WTC11 (cell line): ENCODE measurements at regions not wholly inside any gene's neighbourhood (a gene's known extent, or its start where the extent isn't known, plus 50 kb on each side); places are given as distances from the start of the nearest gene placed in this dataset.

Source experiments
- ATAC-seq: fragments of 200-7000 bp; cut with Tn5 transposase; 2 replicates; pipeline ENCODE4 v1.10.0; 2021; ENCODE audit warnings: mild to moderate bottlenecking, moderate library complexity
- CTCF ChIA-PET: fragments of 300-600 bp; sonication (Branson Sonifier 250); formaldehyde crosslinking; loops from one replicate; lab custom pipeline; 2021; ENCODE audit warnings: antibody characterized with exemption; lab: Charles Lee
- POLR2A ChIA-PET: fragments of 350-600 bp; sonication (Branson Sonifier 250); formaldehyde crosslinking; loops from one replicate; lab custom pipeline; 2021; ENCODE audit warnings: antibody characterized with exemption; lab: Charles Lee
- DNase-seq: peaks from one replicate; pipeline ENCODE4 v3.0.0; 2021; ENCODE audit warnings: low spot score
- H3K27ac Mint-ChIP-seq: 2 replicates; pipeline ENCODE4 v1.8.0; 2021; ENCODE audit warnings: mixed read lengths
- H3K27me3 Mint-ChIP-seq: 2 replicates; pipeline ENCODE4 v1.8.0; 2021; ENCODE audit warnings: low read depth, mild to moderate bottlenecking, moderate library complexity, mixed read lengths
- H3K36me3 Mint-ChIP-seq: 2 replicates; pipeline ENCODE4 v1.8.0; 2021; ENCODE audit warnings: mixed read lengths
- H3K4me1 Mint-ChIP-seq: 2 replicates; pipeline ENCODE4 v1.8.0; 2022; ENCODE audit warnings: mixed read lengths
- H3K4me3 Mint-ChIP-seq: 2 replicates; pipeline ENCODE4 v1.8.0; 2021; ENCODE audit warnings: mild to moderate bottlenecking, moderate library complexity, mixed read lengths
- H3K9me3 Mint-ChIP-seq: 2 replicates; pipeline ENCODE4 v1.8.0; 2021; ENCODE audit warnings: mixed read lengths
- CREB1 ChIP-seq: sonication (generic); formaldehyde crosslinking; IDR thresholded peaks from 2 replicates; pipeline ENCODE4 v1.8.0; 2023; ENCODE audit warnings: mild to moderate bottlenecking, missing genetic modification reagents
- EMX1 ChIP-seq: fragments of 250-450 bp; sonication (Bioruptor Pico); IDR thresholded peaks from 2 replicates; pipeline ENCODE4 v1.8.0; 2021; ENCODE audit warnings: mild to moderate bottlenecking
- GABPB1 ChIP-seq: sonication (generic); formaldehyde crosslinking; IDR thresholded peaks from 2 replicates; pipeline ENCODE4 v1.8.1; 2023; ENCODE audit warnings: mild to moderate bottlenecking, missing genetic modification reagents
- GRHL2 ChIP-seq: fragments of 250-450 bp; sonication (Bioruptor Pico); IDR thresholded peaks from 2 replicates; pipeline ENCODE4 v1.8.0; 2022; ENCODE audit warnings: mild to moderate bottlenecking, moderate library complexity; ENCODE audit not compliant: insufficient replicate concordance, severe bottlenecking
- GTF2I ChIP-seq: fragments of 250-450 bp; sonication (Bioruptor Pico); conservative IDR thresholded peaks from 2 replicates; pipeline ENCODE4 v1.4.0; 2021; ENCODE audit warnings: mild to moderate bottlenecking
- MXD4 ChIP-seq: fragments of 250-450 bp; sonication (Bioruptor Pico); IDR thresholded peaks from 2 replicates; pipeline ENCODE4 v1.8.0; 2021; ENCODE audit warnings: mild to moderate bottlenecking, moderate library complexity, borderline replicate concordance
- ZNF121 ChIP-seq: sonication (generic); formaldehyde crosslinking; IDR thresholded peaks from 2 replicates; pipeline ENCODE4 v1.8.0; 2023; ENCODE audit warnings: missing genetic modification reagents
- ZNF423 ChIP-seq: fragments of 250-450 bp; sonication (Bioruptor Pico); IDR thresholded peaks from 2 replicates; pipeline ENCODE4 v2.1.2; 2022; ENCODE audit warnings: mild to moderate bottlenecking, moderate library complexity
- TF ChIP-seq, protein P1 (sequence below): fragments of 200-600 bp; IDR thresholded peaks from 2 replicates; pipeline ENCODE4 v1.8.0; 2022; ENCODE audit warnings: antibody characterized with exemption
- TF ChIP-seq, protein P2 (sequence below): sonication (generic); formaldehyde crosslinking; IDR thresholded peaks from 2 replicates; pipeline ENCODE4 v1.8.0; 2022; ENCODE audit warnings: mild to moderate bottlenecking, missing genetic modification reagents
- TF ChIP-seq, protein P3 (sequence below): sonication (generic); formaldehyde crosslinking; IDR thresholded peaks from 2 replicates; pipeline ENCODE4 v1.8.1; 2023; ENCODE audit warnings: mild to moderate bottlenecking, missing genetic modification reagents
- TF ChIP-seq, protein P4 (sequence below): sonication (generic); formaldehyde crosslinking; IDR thresholded peaks from 2 replicates; pipeline ENCODE4 v1.8.1; 2022; ENCODE audit warnings: low read depth, missing genetic modification reagents, borderline replicate concordance

DNA sequence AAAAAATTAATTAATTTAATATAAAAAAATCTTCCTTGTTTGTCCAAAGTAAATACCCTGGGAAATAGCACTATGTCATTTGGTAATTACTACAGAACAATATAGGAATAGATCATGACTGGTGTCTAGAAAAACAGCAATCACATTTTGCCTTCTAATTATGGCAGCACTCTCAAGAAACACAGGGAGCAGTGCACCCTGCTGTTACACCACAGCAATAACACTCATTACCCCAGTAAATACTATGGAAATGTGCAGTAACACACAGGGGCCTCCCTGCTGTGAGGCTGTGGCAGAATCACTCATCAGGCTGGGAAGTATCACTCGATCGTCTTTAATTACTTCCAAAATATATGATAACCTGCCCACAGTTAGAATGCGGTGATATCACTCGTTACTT lies 646.0 kb downstream of the TUSC7 start:
- TF ChIP-seq GRHL2 (CRISPR knock-in tag): no peak
- TF ChIP-seq, protein P1, sequence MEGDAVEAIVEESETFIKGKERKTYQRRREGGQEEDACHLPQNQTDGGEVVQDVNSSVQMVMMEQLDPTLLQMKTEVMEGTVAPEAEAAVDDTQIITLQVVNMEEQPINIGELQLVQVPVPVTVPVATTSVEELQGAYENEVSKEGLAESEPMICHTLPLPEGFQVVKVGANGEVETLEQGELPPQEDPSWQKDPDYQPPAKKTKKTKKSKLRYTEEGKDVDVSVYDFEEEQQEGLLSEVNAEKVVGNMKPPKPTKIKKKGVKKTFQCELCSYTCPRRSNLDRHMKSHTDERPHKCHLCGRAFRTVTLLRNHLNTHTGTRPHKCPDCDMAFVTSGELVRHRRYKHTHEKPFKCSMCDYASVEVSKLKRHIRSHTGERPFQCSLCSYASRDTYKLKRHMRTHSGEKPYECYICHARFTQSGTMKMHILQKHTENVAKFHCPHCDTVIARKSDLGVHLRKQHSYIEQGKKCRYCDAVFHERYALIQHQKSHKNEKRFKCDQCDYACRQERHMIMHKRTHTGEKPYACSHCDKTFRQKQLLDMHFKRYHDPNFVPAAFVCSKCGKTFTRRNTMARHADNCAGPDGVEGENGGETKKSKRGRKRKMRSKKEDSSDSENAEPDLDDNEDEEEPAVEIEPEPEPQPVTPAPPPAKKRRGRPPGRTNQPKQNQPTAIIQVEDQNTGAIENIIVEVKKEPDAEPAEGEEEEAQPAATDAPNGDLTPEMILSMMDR: 0 out of 2 replicates have a peak, but pooled peaks have one; percentile 31
- Mint-ChIP-seq H3K36me3 (0 out of 2 replicates have a peak, but pooled peaks cover under 1% of the 10 kb centered on the region), H3K27ac (no peak overlapping the region), H3K4me1 (peaks cover 28% of the 10 kb centered on the region), H3K4me3 (0 out of 2 replicates have a peak overlapping the region, but pooled peaks have one; percentile 35), H3K9me3 (peaks cover 11% of the 10 kb centered on the region), H3K27me3 (no peaks in the 10 kb centered on the region; the same call in 1 of the 2 replicates)
- peak; percentile 64 for ATAC-seq
- CTCF ChIA-PET: no interaction called here
- peak; percentile 49 for DNase-seq
- POLR2A ChIA-PET: no interaction called here

DNA sequence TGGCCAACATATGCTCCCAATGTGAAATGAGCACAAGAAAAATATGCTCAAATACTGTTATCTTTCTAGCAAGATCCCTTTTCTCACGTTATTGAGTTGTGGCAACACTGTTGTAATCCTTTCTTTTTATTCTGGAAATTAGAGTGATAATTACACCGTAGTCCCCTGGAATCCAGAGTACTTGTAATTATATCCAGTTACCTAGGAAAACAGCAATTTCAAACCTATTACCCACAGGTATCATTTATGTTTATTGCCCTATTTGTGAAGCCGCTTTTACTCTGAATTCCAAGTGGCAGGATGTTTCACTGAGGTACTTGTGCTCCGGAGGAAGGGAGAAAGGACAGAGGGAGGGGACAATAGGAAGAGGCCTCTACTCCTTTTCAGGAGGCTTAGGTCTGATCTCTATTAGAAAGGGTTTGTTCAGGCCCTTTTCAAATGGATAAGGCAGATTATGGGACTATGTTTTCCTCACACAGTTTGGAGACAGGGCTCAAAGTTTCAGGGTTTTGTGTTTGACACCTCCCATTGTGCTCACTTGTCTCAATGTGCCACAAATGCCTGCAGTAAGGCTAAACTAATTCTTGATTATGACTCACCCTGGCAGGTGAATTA lies 646.6 kb downstream of the TUSC7 start:
- DNase-seq: no peak
- POLR2A ChIA-PET: no interaction called here
- H3K27me3 Mint-ChIP-seq: no peaks in the 10 kb centered on the region; the same call in 1 of the 2 replicates
- TF ChIP-seq GABPB1 (CRISPR knock-in tag): no peak
- TF ChIP-seq, all 79 proteins: peak for 0
- peak overlapping the region; percentile 35; the same call in 1 of the 2 replicates for H3K4me3 Mint-ChIP-seq
- H3K36me3 Mint-ChIP-seq: peaks cover 5% of the 10 kb centered on the region
- peaks cover 28% of the 10 kb centered on the region for H3K4me1 Mint-ChIP-seq
- peaks cover 18% of the 10 kb centered on the region for H3K9me3 Mint-ChIP-seq
- peak overlapping the region; percentile 71 for H3K27ac Mint-ChIP-seq
- ATAC-seq: peak; percentile 80
- CTCF ChIA-PET: no interaction called here

DNA sequence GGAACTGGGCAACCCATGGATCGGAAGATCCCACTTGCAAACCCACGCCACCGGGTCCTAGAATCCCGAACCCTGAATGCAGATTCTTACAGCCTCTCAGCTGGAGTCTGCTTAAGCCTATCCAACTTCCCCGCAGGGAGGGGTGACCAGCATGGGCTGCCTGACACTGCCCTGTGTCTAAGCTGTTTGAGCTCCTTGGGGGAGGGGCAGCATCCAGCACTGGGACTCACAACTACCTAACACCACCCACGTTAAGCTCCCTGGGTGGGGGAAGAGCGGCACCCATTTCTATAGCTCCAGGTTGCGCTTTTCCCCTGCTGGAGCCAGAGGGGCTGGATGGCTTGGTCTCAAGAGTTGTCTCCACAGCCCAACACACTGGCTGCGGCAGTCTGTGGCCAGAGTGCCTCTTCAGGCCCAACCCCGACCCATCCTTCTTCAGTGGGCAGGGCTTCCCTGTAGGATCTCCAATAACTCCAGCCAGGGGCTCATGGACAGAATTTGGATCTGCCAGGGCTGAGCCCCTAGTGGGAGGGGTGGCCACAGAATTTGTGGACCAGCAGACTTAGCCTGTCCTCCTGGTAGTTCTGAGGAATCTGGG lies 649.2 kb downstream of the TUSC7 start:
- ChIA-PET POLR2A (no interaction called here), CTCF (no interaction called here)
- Mint-ChIP-seq H3K27ac (no peak overlapping the region), H3K9me3 (peaks cover 42% of the 10 kb centered on the region), H3K36me3 (peaks cover 28% of the 10 kb centered on the region), H3K4me3 (no peak overlapping the region), H3K4me1 (peaks cover 28% of the 10 kb centered on the region), H3K27me3 (no peaks in the 10 kb centered on the region; the same call in 1 of the 2 replicates)
- TF ChIP-seq GTF2I (CRISPR knock-in tag) (no peak), ZNF423 (CRISPR knock-in tag) (peak; percentile 26; the same call in 1 of the 2 replicates)
- DNase-seq (peak; percentile 13), ATAC-seq (peak; percentile 44)

DNA sequence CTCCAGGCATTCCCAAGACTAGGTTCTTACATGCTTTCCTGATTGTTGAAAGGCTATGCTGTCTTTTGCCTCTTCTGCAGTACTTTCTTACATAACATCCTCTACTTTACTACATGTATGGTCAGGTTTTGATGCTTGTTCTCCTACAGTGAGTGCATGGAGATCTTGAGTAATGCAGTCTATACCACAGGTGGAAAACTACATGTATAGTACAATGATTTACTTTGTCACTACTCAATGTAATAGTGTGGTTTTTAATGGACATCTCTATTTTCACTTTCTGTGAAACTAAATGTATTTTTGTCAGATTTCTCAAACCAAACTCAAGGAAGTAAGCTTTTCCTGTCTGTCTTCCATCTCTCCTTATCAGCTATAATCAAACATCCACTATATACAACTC lies 657.0 kb downstream of the TUSC7 start:
- H3K27me3 Mint-ChIP-seq: peaks cover 2% of the 10 kb centered on the region; the same call in 1 of the 2 replicates
- peaks cover 26% of the 10 kb centered on the region for H3K36me3 Mint-ChIP-seq
- H3K4me1 Mint-ChIP-seq: no peaks in the 10 kb centered on the region
- CTCF ChIA-PET: no interaction called here
- H3K4me3 Mint-ChIP-seq: no peak overlapping the region
- TF ChIP-seq, protein P2, sequence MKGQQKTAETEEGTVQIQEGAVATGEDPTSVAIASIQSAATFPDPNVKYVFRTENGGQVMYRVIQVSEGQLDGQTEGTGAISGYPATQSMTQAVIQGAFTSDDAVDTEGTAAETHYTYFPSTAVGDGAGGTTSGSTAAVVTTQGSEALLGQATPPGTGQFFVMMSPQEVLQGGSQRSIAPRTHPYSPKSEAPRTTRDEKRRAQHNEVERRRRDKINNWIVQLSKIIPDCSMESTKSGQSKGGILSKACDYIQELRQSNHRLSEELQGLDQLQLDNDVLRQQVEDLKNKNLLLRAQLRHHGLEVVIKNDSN (CRISPR knock-in tag): no peak
- TF ChIP-seq, protein P3, sequence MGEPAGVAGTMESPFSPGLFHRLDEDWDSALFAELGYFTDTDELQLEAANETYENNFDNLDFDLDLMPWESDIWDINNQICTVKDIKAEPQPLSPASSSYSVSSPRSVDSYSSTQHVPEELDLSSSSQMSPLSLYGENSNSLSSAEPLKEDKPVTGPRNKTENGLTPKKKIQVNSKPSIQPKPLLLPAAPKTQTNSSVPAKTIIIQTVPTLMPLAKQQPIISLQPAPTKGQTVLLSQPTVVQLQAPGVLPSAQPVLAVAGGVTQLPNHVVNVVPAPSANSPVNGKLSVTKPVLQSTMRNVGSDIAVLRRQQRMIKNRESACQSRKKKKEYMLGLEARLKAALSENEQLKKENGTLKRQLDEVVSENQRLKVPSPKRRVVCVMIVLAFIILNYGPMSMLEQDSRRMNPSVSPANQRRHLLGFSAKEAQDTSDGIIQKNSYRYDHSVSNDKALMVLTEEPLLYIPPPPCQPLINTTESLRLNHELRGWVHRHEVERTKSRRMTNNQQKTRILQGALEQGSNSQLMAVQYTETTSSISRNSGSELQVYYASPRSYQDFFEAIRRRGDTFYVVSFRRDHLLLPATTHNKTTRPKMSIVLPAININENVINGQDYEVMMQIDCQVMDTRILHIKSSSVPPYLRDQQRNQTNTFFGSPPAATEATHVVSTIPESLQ (CRISPR knock-in tag): no peak
- TF ChIP-seq MXD4 (CRISPR knock-in tag) (no peak), CREB1 (CRISPR knock-in tag) (no peak), ZNF121 (CRISPR knock-in tag) (no peak), EMX1 (CRISPR knock-in tag) (no peak)
- TF ChIP-seq, protein P4, sequence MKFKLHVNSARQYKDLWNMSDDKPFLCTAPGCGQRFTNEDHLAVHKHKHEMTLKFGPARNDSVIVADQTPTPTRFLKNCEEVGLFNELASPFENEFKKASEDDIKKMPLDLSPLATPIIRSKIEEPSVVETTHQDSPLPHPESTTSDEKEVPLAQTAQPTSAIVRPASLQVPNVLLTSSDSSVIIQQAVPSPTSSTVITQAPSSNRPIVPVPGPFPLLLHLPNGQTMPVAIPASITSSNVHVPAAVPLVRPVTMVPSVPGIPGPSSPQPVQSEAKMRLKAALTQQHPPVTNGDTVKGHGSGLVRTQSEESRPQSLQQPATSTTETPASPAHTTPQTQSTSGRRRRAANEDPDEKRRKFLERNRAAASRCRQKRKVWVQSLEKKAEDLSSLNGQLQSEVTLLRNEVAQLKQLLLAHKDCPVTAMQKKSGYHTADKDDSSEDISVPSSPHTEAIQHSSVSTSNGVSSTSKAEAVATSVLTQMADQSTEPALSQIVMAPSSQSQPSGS (CRISPR knock-in tag): no peak
- TF ChIP-seq, all 79 proteins: peak for 0
- ATAC-seq (no peak), DNase-seq (no peak)
- POLR2A ChIA-PET: no interaction called here
- no peak overlapping the region for H3K27ac Mint-ChIP-seq
- peaks cover 30% of the 10 kb centered on the region for H3K9me3 Mint-ChIP-seq
